ENCODE measurements at regions not wholly inside any gene's neighbourhood (a gene's known extent, or its start where the extent isn't known, plus 50 kb on each side); places are given as distances from the start of the nearest gene placed in this dataset.

DNA sequence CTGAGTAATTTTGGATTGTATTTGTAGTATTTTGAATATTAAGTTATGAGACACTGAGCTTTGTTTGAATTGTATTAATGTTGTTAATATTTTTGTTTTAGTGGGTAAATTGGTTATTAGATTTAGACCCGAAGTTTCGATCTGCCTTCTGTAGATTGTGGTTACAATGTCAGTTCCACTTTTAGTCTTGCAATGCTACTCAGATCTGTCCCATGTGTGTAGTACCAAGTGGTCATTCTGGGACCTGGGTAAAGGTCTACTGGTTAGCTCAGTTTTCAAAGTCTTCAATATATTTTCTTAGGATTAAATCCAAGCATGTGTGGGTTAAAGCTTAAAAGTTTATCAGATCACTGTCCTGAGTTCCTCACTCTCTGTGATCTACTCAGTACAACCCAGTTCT is 346.5 kb upstream of the PROX1 start:
- Histone ChIP-seq H3K27ac (no peak overlapping the region), H3K4me1 (replicated peaks in 1 of 2) (no peaks in the 10 kb centered on the region), H3K4me3 (no peak overlapping the region)
- WGBS, 10 experiments = 0 to 100% (median 93%) methylated on average over 1 to 2 of the region's 2 CpGs
- no peak for ATAC-seq (replicated peaks in 6 of 8)
- in situ Hi-C loops (cut with MboI; ENCODE audit: low pct_unique_long_range_greater_than_20kb in 2 of 9, low sequenced_read_pairs in 9 of 9, unreplicated experiment in 9 of 9) = no loop called here

DNA sequence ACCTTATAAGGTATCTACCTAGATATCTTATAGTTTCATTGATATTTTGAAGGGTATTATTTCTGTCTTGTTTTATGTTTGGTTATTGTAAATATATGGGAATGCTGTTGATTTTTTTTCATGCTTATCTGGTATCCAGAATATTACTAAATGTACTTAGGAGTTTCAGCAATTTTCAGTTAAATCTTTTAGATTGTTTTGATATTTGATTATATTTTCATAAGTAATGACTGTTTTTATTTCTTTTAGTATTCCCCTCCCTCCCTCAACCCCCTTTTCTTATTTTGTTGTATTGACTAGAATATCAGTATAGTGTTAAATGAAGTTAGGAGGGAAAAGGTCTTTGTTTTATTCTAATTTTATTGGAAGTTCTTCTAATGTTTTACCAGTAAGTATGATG is 344.4 kb upstream of the PROX1 start:
- in situ Hi-C loops (cut with MboI; ENCODE audit: low pct_unique_long_range_greater_than_20kb in 2 of 9, low sequenced_read_pairs in 9 of 9, unreplicated experiment in 9 of 9) = no loop called here
- Histone ChIP-seq H3K4me3 (no peak overlapping the region), H3K27ac (no peak overlapping the region), H3K4me1 (replicated peaks in 1 of 2) (no peaks in the 10 kb centered on the region)
- ATAC-seq (replicated peaks in 6 of 8) = no peak

DNA sequence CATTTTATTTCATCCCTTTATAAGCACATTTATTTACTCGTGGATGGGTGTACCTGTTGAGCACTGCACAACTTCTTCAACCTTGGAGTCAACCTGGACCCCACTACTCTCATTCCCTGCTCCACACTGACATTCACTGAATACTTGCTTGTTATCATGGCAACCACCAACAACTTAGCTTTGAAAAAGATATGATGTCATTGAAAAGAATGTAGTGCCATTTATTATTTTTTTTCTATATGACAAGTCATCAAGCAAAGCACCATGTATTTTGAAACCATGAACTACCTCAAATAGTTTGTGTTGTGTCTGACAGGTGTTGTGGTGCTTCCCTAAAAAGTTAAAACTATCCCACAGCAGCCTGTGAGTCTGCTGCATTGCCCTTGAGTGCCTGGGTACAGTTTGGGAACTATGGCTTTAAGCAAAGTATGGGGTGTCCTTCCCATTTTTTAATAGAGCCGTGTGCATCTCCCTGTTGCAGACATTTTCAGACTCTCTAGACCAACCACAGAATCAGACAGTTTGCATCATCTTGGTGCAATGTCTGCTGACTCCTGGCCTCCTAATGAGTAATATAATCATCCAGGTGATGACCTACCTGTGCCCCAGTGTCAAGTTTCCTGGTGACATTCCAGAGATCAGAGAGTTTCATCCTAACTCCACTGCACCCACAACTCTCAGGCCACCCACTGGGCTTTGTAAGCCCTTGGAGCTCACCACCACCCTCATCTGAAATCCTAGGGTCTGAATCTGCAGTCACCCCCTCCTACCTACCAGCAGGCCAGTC is 339.7 kb upstream of the PROX1 start:
- Histone ChIP-seq H3K4me3 (no peak overlapping the region), H3K4me1 (replicated peaks in 1 of 2) (no peaks in the 10 kb centered on the region), H3K27ac (no peak overlapping the region)
- 0 to 67% (median 45%) methylated on average over 1 to 2 of the region's 2 CpGs; no CpG with 5 or more reads in 4 of the 10 experiments for WGBS, 10 experiments
- in situ Hi-C loops (cut with MboI; ENCODE audit: low pct_unique_long_range_greater_than_20kb in 2 of 9, low sequenced_read_pairs in 9 of 9, unreplicated experiment in 9 of 9) = no loop called here
- no peak for ATAC-seq (replicated peaks in 6 of 8)

DNA sequence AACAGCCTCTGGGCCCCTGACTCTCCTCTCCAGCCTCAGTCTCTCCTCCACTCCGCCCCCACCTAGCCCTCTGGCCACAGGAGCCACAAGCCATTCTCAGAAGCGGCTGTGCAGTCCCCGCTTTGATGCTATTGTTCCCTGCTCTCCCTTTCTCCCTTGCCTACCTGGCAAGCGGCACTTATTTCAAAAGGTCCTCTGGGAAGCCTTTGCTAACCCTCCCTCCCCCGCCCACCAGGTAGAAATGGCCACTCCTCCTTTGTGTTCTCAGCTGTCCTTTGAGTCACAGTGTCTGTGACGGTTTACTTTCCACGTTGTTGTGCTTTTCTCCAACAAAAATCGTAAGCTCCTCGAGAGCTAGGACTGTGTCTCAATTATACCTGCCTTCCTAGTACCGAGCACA is 338.4 kb upstream of the PROX1 start:
- Histone ChIP-seq H3K4me1 (replicated peaks in 1 of 2) (no peaks in the 10 kb centered on the region), H3K27ac (no peak overlapping the region), H3K4me3 (no peak overlapping the region)
- WGBS, 10 experiments = 10 to 95% (median 82%) methylated on average over 1 to 10 of the region's 10 CpGs
- in situ Hi-C loops (cut with MboI; ENCODE audit: low pct_unique_long_range_greater_than_20kb in 2 of 9, low sequenced_read_pairs in 9 of 9, unreplicated experiment in 9 of 9) = no loop called here
- ATAC-seq (replicated peaks in 6 of 8) = no peak

DNA sequence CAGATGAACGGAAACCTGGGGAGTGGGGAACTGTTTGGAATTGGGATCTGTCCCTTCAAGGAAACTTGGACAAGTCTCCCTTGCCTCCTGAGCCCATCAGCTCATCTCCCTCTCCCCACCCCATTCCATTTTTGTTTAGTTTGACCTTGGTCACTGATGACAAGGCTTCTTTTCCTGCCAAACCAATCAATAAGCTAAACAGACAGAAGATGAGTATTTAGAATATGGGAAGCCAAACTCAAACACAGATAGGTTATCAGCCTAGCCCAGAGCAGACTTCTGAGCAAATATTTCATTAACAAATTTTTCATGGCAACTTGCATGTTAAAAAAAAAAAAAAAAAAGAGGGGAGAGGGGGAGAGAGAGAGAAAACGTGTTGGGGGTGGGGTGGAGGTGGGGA is 337.2 kb upstream of the PROX1 start:
- 0 to 100% (median 79%) methylated on average over 1 to 2 of the region's 2 CpGs; no CpG with 5 or more reads in 4 of the 10 experiments for WGBS, 10 experiments
- in situ Hi-C loops (cut with MboI; ENCODE audit: low pct_unique_long_range_greater_than_20kb in 2 of 9, low sequenced_read_pairs in 9 of 9, unreplicated experiment in 9 of 9) = no loop called here
- Histone ChIP-seq H3K4me3 (no peak overlapping the region), H3K4me1 (replicated peaks in 1 of 2) (no peaks in the 10 kb centered on the region), H3K27ac (no peak overlapping the region)
- ATAC-seq (replicated peaks in 6 of 8) = no peak

DNA sequence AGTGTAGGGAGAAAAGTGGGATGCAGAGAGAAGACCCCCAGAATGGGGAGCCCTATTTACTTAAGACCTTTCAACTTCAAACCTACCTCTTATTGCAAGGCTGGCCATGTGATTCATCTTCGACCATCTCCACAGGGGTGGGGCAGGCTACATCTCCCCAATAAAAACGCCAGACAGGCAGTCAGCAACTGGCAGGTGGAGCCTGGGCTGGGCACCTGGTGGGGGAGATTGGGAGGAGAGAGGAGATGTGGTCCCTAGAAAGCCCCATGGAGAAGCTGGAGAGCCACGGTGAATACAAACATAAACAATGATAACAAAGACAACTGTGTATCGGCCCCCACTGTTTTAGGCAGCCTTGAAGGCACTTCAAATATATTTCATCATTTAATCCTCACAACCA is 336.7 kb upstream of the PROX1 start:
- no peaks in the 10 kb centered on the region for H3K4me1 ChIP-seq (replicated peaks in 1 of 2)
- no peak overlapping the region for H3K4me3 ChIP-seq
- 0 to 100% (median 91%) methylated on average over 1 to 4 of the region's 4 CpGs; no CpG with 5 or more reads in 4 of the 10 experiments for WGBS, 10 experiments
- H3K27ac ChIP-seq = no peak overlapping the region
- no peak for ATAC-seq (replicated peaks in 6 of 8)
- in situ Hi-C loops (cut with MboI; ENCODE audit: low pct_unique_long_range_greater_than_20kb in 2 of 9, low sequenced_read_pairs in 9 of 9, unreplicated experiment in 9 of 9) = no loop called here

DNA sequence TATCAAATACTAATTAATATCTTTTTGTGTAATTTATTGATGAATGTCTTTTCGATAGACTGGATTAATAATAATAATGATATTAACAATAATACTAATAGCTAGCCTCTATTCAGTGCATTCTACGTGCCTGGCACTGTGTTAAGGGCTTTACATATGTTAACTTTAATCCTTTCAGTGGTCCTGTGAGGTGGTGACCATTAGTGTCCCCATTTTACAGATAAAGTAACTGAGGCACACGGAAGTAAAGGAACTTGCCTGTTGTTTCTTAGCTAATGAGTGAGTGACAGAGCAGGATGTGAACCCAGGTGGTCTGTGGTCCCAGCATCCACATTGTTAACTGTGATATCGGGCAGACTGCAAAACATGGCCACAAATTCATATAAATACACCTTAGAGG is 335.7 kb upstream of the PROX1 start:
- no peak overlapping the region for H3K4me3 ChIP-seq
- WGBS, 10 experiments = 8 to 95% (median 74%) methylated on average over 1 to 4 of the region's 4 CpGs
- no peaks in the 10 kb centered on the region for H3K4me1 ChIP-seq (replicated peaks in 1 of 2)
- in situ Hi-C loops (cut with MboI; ENCODE audit: low pct_unique_long_range_greater_than_20kb in 2 of 9, low sequenced_read_pairs in 9 of 9, unreplicated experiment in 9 of 9) = no loop called here
- ATAC-seq (replicated peaks in 6 of 8) = no peak
- no peak overlapping the region for H3K27ac ChIP-seq

DNA sequence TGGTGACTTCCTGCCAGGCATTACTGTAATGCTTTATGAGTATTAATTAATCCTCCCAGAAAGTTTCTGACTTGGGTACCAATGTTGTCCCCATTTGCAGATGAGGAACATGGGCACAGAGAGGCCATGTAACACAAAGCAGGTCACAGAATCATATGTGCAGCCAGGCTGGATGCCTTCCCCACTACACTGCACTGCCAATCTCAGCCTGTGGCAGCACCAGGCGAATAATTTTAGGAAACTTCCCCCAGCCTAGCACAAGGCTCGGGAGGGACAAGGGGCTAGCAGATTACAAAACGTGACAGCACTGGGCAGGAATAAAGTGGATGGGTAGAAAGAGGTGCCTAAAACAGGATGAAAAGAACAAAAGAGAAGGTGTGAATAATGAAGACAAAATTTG is 331.7 kb upstream of the PROX1 start:
- Histone ChIP-seq H3K27ac (no peak overlapping the region), H3K4me3 (no peak overlapping the region), H3K4me1 (replicated peaks in 1 of 2) (peaks cover 2% of the 10 kb centered on the region in 2 donors)
- in situ Hi-C loops (cut with MboI; ENCODE audit: low pct_unique_long_range_greater_than_20kb in 2 of 9, low sequenced_read_pairs in 9 of 9, unreplicated experiment in 9 of 9) = no loop called here
- 0 to 92% (median 44%) methylated on average over 1 to 3 of the region's 3 CpGs; no CpG with 5 or more reads in 2 of the 10 experiments for WGBS, 10 experiments
- no peak for ATAC-seq (replicated peaks in 6 of 8)

DNA sequence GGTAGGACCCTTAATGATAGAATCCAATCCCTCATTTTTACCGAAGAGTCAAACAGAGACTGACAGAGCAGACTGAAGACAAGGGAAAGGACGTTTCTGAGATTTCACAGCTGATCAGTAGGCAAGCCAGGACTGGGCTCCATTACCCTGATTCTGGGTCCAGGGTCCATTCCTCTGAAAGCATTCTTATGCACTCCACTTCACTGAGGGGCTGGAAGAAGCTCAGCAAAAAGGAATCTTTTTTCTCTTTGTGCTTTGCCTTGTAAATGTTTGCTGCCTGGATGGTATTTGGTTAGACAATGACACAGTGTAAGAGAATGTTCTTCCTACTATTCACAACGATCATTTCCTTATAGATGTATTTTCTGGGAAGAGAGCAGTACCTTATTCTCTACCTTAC is 331.3 kb upstream of the PROX1 start:
- 7 to 74% (median 40%) methylated on average over 1 to 3 of the region's 3 CpGs; no CpG with 5 or more reads in 1 of the 10 experiments for WGBS, 10 experiments
- ATAC-seq (replicated peaks in 6 of 8) = peak in 2 of 8 experiments; percentile 12 to 65
- Histone ChIP-seq H3K27ac (no peak overlapping the region), H3K4me3 (no peak overlapping the region), H3K4me1 (replicated peaks in 1 of 2) (peaks cover 6 to 7% of the 10 kb centered on the region in 2 donors)
- in situ Hi-C loops (cut with MboI; ENCODE audit: low pct_unique_long_range_greater_than_20kb in 2 of 9, low sequenced_read_pairs in 9 of 9, unreplicated experiment in 9 of 9) = no loop called here

DNA sequence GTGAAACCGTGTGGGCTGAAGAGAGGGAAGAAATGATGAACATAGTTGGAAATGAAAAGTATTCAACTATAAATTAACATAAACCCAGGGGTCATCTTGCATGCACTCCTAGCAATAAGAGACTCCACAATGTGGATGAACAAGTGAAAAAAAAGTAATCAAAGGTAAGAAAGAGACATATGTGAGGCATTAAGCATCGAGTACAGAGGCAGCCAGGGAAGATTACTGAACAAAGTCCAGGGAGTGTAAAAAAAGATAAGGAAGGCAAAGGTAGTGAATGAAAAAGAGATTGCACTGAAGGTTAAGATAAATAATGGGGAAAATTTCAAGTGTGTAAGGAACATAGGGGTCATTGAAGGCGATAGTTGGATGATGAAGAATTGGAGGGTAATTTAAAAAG is 330.8 kb upstream of the PROX1 start:
- Histone ChIP-seq H3K4me3 (no peak overlapping the region), H3K27ac (no peak overlapping the region), H3K4me1 (replicated peaks in 1 of 2) (peaks cover 6 to 7% of the 10 kb centered on the region in 2 donors)
- 0 to 100% (median 83%) methylated on average over 1 to 3 of the region's 3 CpGs for WGBS, 10 experiments
- in situ Hi-C loops (cut with MboI; ENCODE audit: low pct_unique_long_range_greater_than_20kb in 2 of 9, low sequenced_read_pairs in 9 of 9, unreplicated experiment in 9 of 9) = no loop called here
- no peak for ATAC-seq (replicated peaks in 6 of 8)

DNA sequence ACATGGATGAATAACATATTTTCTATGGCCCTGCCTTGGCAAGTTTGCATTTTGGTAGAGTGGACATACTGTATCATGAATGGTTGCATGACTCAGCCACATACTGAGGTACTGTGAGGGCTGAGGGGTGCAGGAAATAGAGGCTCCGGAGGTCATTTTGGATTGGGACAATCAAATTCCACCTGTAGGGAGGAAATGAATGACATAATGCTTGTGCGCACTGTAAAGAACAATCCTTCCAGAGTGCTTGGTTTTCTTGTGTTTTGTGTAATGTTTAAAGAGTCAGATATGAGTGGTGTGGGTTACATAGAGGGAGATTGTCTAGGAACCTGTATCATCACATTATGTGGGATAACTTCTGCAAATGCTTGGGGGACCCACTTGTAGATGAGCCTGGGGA is 329.9 kb upstream of the PROX1 start:
- 0 to 100% (median 92%) methylated on average over 1 to 2 of the region's 2 CpGs; no CpG with 5 or more reads in 4 of the 10 experiments for WGBS, 10 experiments
- ATAC-seq (replicated peaks in 6 of 8) = no peak
- in situ Hi-C loops (cut with MboI; ENCODE audit: low pct_unique_long_range_greater_than_20kb in 2 of 9, low sequenced_read_pairs in 9 of 9, unreplicated experiment in 9 of 9) = no loop called here
- peaks cover 6 to 7% of the 10 kb centered on the region in 2 donors for H3K4me1 ChIP-seq (replicated peaks in 1 of 2)
- H3K4me3 ChIP-seq = no peak overlapping the region
- H3K27ac ChIP-seq = no peak overlapping the region

DNA sequence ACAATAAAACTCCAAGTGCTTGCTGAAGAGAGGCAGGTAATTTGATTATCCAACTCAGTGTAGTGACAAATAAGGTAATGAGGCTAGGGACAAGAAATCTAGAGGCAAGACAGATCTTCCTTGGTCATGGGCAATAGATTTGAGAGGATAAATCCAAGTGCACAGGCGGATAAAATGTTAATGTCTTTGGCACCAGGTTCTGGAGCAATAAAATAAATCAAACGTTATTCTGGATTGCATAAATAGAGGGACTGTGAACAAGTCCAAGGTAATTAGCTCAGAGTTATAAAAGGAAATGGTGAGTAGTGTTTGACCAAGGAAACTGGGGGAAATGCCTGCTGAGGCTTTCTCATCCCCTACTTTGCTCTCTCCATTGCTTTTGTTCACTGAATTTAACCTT is 329.3 kb upstream of the PROX1 start:
- Histone ChIP-seq H3K4me3 (no peak overlapping the region), H3K4me1 (replicated peaks in 1 of 2) (peaks cover 6 to 7% of the 10 kb centered on the region in 2 donors), H3K27ac (no peak overlapping the region)
- in situ Hi-C loops (cut with MboI; ENCODE audit: low pct_unique_long_range_greater_than_20kb in 2 of 9, low sequenced_read_pairs in 9 of 9, unreplicated experiment in 9 of 9) = no loop called here
- peak in 1 of 8 experiments; percentile 25 for ATAC-seq (replicated peaks in 6 of 8)
- WGBS, 10 experiments = 0 to 95% (median 59%) methylated on average over 1 to 2 of the region's 2 CpGs

DNA sequence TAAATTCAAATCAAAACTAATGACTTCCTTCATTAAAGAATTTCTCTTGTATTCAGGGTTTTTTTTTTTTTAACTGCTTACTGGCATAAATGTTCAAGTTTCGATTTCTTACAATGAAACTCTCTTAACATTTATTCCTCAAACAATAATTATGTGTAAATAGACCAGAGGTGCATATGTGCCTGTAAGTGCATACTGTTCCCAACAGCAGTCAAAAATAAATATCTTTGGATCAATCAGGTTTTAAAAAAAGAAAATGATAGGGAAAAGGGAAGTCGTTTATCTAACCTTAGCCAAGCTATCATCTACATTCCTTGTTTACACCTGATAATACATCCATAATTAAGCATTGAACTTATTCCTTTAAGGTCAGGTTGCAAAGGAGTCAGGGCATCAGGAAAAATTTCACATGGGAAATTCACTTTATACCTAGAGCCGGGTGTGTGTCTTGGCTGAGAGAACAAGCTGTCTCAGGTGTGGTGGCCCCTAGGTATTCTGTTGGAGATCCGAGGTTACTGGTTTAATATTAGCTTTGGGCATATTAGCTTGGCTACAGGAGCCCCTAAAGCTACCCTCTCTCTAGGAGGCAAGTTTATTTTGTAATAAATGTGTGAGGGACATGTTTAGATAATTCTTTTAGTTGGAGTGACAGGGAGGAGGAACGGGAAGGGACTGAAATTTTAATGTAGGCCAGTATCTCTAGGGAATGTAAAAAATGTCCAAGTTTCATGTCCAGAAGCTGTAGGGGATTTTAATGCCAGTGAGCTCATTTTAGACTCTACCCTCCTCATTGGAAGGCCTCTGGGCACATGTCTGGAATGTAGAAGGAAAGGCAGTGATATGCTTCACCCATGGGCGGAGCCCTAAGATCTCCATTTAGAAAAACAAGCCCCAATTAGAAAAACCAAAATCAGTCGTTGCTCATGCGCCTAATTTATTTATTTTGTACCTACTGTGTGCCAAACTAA is 327.9 kb upstream of the PROX1 start:
- WGBS, 10 experiments = 2 to 89% (median 81%) methylated on average over 3 to 8 of the region's 8 CpGs
- in situ Hi-C loops (cut with MboI; ENCODE audit: low pct_unique_long_range_greater_than_20kb in 2 of 9, low sequenced_read_pairs in 9 of 9, unreplicated experiment in 9 of 9) = no loop called here
- Histone ChIP-seq H3K4me1 (replicated peaks in 1 of 2) (peaks cover 6 to 7% of the 10 kb centered on the region in 2 donors), H3K27ac (no peak overlapping the region), H3K4me3 (no peak overlapping the region)
- peak in 1 of 8 experiments; percentile 47 for ATAC-seq (replicated peaks in 6 of 8)

Measured in motor neuron (in vitro differentiated cells).